ENCODE measurements at regions not wholly inside any gene's neighbourhood (a gene's known extent, or its start where the extent isn't known, plus 50 kb on each side); places are given as distances from the start of the nearest gene placed in this dataset.

DNA sequence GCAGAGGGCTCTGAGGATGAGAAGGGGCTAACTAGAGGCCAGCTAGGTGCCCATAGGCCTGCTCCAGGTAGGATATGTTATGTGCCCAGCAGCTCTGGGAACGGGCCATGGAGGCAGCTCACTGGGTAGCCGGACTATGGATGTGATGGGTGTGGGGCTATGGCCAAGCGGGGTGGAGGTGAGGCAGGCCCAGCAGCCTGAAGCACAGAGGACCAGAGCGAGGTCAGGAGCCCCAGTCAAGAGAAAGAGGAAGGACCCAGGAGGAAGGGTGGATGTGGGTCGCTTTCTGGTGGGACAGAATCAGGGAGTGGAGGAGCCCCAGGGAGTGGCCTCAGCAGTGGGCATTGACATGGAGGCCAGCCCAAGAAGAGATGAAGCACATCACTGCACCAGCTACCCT, 117.9 kb upstream of the MLN start:
- no peak for DNase-seq

DNA sequence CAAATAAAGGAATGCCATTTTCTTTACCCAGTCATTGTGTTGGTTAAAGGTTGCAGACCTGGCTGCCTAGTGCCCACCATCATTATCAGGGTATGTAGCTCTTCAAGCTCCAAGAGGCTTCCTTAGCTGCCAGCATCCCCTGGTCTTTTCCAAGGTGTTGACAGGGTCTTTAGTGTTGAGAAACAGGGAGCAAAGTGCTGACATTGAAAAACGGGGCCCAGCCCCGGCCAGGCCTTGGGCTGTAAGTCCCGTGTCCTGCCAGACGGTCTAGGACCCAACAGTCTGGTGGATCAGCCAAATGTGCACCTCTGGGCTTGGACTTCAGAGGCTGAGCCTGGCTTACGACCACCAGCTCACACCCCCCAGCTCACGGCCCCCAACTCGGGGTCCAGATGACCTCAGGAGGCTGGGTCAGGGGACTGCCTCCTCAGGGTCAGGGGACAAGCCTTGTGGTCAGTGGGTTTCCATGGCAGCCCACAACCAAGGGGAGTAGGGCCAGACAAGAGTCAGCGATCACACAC, 114.4 kb upstream of the MLN start:
- DNase-seq: no peak

DNA sequence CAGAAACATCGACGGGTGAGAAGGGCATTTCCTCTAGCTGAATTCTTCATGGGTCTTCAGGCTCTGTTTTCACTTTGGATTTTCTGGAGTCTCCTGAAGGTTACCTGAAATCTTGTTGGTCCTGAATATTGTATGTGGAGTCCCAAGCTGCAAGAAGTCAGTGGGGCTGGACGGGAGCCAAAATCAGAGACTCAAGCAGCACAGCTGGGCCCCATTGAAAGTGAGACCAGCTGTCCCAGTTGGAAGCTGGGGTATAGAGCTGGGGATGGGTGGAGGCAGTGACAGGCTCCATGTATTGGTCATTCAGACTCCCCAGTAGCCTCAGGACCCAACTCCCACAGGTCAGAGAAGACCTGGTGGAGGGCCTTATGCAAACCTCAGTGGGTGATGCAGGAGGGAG, 111.3 kb upstream of the MLN start:
- DNase-seq: no peak

DNA sequence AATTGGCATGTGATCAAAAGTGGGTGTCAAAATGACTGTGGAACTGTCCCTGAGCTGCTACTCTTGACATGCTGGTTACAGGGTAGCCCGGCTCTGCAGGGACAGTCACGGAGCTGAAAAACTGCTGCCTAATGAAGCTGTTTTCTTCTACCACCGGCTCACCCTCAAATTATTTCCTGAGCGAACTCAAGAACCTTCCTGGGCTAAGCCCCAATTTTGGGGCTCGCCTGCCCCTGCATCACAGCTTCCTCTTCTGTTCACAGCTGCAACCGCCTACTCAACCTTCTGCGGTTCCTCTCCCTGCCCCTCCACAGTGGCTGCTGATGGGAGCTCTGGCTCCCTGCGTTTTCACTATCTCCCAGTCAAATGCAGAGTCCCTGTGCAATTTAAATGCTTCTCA, 110.8 kb upstream of the MLN start:
- DNase-seq: no peak

DNA sequence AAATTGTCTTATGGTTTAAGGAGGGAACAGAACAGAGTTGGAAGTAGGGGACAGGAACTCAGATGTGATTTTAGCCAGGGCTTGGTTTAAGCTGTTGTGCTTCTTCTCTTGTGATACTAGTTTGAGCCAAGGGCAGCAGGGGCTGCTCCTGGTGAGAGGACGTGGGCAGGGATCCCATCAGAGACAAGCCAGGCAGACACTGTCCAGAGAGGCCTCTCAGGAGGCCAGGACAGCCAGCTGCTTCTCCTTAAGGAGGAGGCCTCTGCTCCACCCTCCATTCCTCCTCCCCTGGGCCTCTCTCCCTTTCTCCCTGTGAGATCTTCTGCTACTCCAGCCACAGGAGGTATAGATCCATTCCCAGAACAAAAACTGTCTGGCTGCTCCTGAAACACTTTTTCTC, 108.4 kb upstream of the MLN start:
- no peak for DNase-seq

DNA sequence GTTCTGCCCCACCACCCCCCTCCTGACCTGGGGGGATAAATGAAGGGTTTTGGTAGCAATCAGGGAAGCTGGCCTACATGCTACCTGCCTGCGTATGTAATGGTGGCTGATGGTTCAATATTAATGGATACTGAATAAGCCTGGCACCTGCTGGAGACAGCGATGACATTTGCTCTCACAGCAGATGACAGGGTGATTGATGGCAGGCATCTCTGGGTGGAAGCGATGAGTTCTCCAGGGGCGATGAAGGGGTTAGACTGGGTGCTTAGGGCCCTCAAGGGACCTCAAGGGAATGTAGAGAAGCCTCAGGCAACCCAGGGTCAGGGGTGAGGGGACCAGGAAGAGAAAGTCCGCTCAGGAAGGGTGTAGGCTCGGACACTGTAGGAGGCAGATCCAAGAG, 107.7 kb upstream of the MLN start:
- DNase-seq: no peak

DNA sequence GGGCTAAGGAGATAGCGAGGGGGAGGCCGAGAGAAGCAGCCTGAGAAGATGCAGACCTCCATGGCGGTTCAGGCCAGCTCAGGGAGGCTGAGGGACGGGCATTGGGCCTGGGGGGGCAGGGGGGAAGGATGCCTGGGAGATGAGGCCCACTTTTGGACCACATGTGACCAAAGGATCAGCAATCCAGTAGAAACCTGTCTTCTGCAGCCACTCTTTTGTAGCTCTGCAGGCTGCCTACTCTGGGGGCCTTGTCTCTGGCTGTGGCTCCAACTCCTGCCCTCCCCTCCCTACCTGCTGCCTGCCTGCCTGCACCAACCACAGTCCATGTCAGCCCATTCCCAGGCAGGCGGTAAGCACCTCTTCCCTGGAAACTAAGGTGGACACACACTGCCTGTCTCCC, 106.8 kb upstream of the MLN start:
- no peak for DNase-seq

DNA sequence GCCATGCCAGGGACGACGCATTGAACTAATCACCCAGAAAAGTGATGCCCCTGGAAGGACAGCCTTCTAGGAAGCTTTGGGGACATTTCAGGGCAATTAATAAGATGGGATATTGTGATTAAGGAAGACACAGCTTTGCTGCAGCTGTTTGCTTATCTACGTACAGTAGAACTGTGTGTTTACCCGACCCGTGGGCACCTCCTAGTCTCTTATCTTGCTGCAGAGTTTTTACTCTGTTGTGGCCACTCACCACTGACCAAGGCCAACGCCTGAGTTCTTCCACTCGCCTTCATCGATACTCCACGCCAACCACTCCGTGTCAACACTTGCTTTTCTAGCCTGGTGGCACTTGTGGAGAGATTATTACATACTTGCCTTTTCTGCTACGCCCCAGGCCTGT, 105.9 kb upstream of the MLN start:
- no peak for DNase-seq

DNA sequence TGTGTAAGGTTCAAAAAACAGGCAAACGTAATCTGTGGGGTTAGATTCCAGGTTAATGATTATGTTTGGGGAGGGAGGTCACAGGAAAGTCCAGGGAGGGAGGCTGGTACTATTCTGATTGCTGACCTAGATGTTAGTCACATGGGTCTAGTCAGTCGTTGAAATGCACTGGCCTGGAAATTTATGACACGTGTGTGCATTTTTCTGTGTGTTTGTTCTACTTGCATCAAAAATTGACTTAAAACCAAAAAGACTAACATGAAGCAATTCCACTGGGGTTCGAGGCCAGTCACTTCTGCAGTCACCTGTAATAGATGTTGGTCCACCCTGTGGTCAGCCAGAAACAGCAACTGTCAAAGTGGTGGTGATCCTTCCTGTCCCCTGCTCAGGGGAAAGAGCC, 104.2 kb upstream of the MLN start:
- no peak for DNase-seq

DNA sequence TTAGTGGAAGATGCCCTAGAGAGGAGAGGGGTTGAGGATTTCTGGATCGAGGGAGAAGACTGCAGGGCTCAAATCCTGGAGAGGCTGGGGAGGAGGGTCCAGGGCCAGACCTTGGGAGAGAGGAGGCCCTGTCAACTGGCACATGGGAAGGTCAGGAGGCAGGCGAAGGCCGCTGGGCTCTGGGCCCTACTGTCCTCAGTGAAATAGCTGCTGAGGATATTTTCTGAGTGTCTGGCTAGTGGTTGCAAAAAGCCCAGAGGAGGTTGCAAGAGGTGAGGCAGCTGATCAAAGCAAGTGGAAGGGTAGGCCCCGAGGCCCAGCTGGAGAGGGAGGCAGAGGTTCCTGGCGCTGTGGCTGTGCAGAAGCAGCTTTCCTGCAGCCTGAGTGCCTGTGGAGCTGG, 103.4 kb upstream of the MLN start:
- DNase-seq: no peak

DNA sequence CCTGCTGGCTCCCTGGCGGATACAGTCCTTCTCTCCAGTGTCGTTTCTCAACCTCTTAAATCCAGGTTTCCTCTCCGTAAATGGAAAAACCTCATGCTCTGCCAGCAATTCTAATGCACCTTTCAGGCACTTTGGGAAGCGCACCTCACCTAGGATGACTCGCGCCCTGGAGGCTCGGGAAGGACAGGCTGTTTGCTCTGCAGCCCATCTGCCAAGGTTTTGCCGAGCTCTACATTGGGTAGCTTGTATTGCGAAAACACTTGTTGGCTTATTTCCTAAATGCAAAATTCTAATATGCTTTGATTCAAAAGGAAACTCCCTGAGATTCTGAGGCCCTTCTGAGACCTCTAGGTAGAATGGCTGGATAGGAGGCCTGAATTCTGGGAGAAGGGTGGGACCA, 102.6 kb upstream of the MLN start:
- DNase-seq: no peak

DNA sequence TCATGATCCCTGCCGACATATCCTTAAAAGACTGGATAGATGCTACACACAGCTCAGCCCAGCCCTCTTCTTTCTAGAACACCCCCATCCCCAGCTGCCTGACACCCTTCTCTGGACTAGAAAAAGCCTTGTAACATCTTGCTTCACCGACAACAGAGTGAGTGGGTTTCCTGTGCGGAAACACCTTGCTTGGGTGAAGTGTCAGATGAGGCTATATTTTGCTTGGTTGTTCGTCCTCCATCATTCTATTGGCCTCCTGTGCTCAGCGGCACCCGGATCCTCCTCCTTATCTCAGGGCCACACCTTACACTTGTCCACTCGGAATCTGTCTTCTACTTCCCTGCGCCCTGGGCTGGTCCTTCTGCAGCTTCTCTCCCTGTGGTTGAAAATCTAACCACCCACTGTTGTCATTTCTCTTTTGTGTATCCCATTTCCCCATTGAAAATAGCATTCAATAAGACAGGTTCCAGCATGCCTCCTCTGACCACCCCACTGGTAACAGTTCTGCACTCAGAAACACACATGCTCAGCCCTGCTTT, 101.3 kb upstream of the MLN start:
- DNase-seq: no peak

DNA sequence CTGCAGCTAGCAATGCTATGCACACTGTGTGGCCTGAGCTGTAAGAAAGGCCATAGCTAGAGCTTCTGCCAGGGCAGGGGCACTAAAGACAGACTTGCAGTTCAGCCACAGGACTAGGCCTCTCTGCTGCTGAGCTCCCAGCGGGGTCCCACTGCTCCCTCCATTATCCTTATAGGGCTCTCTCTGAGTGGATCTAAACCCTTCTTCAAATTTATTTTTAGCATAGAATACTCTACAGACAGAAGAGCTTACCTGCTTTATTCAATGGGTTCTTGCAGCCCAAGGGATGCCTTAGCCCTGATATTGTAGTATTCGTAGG, 100.9 kb upstream of the MLN start:
- DNase-seq: no peak

DNA sequence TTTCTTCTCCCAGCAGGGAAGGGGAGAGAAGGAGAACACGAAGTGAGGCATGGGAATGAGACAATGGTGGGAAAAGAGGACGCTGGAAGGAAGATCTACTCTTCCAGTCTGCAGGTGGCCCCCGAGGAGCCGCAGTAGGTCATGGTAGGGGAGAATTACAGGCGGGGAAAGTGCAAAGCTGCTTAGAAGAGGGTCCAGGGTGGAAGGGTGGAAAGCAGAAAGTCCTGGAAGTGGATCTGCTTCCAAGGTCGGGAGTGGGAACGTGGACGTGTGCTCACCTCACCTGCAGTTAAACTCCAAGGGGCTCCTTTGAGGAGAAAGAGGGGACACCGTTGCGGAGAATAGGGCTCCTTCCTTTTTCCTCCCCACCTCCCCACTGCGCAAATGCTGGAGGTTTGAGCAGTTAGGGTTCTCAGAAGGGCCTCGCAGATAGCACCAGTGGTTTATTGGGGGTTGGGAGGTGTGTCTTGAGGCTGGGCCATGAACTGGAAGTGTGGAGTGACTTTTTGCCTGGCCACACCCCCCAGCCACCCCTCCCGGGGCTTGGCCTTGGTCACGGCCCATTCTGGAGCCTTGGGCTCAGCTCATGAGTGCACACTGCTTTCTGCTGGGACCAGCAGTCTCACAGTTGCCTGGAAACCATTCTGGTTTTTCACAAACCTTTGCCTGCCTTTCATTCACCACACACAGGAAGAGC, 100.4 kb upstream of the MLN start:
- DNase-seq: no peak

DNA sequence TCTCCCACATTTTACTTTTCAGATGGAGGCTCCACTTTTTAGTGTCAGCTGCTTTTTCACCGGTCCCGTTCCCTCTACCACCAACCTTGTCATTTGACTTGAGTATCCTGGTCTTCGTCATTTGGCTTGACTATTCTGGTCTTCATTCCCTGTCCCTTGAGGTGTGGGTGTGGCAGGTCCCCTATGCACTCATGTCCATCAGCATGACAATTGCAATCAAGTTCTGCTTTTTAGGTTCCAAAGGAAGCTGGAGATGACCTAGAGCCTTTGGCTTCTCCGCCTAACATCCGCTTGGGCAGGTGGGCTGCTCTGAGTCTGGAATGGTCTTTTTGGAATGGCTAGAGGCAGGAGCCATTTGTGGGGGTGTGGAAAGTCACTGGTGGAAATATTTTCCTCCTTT, 99.8 kb upstream of the MLN start:
- DNase-seq: no peak

DNA sequence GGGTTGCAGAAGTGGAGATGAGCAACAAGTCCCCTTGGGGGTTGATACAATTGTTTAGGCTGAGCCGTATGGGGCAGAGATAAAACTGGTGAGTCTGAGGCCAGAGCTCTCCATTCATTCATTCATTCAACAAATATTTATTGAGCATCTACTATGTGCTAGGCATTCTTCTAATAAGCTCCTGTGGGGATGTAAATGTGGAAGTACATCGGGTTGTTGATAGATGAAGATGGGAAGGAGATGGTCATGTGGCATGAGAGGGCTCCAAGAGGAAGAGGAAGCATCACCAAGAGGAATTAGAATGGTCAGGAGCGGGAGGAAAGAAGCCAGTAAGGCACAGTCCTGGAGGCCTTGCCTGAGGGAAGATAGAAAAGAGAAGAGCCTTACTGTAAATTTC, 98.7 kb upstream of the MLN start:
- DNase-seq: no peak

DNA sequence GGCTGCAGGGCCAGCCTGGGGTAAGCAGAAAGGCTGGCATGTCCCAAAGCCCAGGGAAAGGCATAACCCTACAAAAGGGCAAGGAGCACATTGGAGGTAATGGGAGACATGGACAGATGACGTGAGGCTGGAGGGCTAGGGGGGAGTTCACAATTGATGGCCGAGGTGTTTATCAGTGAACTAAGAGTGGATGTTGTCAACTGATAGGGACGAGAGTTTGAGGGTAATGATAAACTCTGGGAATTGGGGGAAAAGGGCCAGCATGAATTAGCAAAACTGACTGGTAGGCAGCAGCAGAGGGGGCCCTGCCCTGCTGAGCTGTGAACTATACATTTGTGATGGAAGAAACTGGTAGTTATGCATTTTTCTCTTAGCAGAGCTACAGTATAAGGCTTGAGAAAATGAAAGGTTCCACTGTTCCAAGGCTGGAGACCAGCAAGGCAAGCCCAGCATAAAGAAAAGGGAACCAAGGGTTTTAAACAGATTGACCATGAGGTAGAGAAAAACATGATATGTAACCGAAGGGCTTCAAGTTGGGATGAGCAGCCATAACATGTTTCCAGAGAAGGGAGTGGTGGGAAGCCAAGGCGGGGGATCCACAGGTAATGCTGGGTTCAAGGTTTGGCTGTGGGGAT, 98.1 kb upstream of the MLN start:
- DNase-seq: no peak

DNA sequence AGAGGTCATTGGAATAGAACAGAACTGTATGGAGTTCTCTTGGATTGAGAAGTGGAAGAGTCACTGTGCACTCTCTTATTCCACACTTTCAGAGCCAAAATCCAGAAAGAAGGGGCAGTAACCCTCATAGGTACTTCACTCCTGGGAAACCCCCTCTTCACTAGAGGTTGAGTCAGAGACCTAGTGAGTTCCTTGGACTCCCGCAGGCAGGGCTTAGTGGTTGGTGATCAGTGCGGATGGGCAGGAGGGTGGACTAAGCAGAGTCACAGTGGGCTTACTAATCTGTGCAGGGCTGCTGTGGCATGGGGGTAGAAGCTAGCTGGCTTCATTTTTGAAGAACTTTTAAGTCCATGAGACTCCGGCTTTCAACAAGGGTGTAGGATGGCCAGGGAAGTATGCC, 95.0 kb upstream of the MLN start:
- no peak for DNase-seq

DNA sequence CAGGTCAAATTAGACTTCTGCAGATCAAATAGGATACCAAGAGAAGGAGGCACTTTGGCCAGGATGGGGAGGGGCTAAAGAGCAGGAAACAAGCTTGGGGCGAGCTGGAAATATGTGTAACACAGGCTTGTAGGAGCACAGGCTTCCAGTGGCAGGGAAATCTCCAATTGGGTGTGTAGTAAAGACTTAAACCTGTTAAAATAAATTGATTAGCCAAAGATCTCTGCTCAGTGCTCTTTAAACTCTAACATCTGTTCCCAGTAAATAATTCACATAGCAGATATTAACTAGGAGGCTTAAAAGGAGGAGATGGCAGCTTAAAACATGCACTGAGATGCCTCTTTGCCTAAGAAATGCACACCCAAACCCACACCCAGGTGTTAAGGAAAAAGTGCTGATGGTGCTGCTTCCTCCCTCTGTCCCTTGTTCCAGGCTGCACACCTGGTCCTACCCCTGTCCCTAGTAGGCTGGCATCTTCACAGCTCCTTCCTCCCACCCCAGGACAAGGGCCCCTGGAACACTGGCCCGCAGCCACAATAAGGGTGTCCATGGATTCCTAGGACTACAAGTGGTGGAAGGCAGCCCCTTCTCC, 93.5 kb upstream of the MLN start:
- no peak for DNase-seq

DNA sequence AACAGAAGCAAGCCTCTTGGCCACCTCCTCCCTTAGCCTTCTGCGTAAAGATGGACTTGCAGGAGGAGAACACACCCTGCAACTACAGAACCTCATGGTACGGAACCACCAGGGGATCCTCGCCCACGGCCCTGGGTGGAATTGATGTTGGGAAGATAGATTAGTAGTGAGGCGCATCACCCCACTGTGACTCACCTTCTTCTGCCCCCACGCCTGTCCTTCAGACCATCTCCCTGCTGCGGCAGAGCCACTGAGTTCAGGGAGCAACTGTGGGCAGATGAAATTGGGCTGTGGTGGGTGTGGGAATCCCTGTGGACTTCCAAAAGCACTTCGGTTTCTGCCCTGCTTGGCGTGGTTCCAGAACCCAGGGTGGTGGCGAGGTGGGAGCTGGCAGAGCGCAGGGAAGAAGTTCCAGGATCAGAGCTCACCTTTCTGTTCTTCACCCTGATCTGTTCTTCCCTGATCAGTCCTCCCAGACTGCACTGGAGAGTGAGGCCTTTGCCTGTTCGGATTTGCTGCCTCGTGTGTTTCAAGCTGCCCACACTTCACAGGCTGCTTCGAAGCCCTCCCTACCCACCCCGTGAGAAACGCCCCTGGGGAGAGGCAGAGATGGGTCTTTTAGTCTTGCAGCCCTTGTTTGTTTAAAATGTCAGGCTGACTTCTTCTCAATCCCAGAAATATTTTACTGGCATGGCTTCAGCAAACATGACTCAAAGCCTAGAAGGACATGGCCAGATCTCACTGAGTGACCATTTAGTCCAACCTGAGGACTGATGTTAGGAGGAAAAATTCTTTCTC, 92.8 kb upstream of the MLN start:
- no peak for DNase-seq

DNA sequence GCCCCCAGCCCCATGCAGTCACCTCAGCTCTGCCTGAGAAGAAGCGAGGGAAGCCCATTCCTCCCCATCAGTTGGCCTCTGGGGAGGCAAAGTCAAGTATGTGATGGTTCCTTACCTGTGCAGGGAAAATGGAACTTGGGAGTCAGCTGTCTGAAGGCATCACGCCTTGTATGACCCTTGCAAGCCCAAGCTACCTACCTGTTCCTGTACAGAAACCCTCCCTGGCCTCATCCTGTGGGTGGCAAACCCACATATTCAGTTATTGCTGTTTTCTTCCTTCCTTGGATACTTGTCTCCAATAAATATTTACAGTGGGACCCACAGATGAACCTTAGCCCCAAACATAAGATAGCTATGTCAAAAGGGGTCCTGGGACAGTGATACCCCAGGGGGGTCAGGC, 92.2 kb upstream of the MLN start:
- DNase-seq: no peak

DNA sequence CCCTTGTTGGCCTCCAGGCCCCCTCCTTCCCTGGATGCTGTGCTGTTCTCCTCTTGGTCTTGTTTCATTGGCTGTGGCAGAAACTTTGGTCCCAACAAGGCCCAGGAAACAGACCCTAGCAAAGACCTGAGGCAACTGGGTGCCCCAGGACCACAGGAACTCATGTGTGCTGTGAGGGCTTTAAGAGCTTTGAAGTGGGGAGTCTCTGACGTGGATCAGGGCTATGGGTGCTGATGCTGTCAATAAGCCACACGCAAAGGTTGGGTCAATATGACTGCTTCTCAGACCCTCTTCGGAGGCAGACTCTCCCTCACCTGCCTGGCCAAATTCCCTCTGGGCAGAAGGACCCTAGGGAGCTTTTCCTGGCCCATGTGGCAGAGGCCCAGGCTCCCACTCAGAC, 91.5 kb upstream of the MLN start:
- DNase-seq: no peak

DNA sequence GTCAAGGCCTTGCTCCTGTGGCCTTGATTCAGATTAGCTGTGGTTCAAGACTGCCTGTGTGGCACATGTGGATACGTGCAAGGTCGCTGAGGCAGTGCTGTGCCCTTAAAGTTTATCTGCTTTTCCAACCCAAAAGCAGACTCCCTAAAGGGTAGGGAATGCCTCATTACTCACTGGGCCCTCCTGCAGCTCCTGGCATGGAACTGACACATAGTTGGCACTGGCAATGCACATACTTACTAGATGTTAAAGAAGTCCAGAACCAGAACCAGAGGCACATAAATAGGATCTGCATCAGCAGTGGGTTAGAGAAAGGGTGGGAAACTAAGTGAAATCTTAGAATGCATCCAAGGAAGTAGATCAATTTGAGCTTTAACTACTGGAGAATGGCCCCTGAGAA, 90.6 kb upstream of the MLN start:
- no peak for DNase-seq

All from NCI-H1092 treated with DMSO at 0.1 percent for 48 hours (cell line).